HG03095 (cell line): ENCODE measurements at regions not wholly inside any gene's neighbourhood (a gene's known extent, or its start where the extent isn't known, plus 50 kb on each side); places are given as distances from the start of the nearest gene placed in this dataset.
"Not testable (repeated sequence)": the region's sequence is repeated elsewhere in the genome, so short reads cannot be mapped to it uniquely, and the experiment has no call there.

ENCODE experiments used
- ATAC-seq: cut with Tn5 transposase; IDR thresholded peaks from one replicate; pipeline ENCODE4 v1.9.1; 2021; ENCODE audit warnings: moderate library complexity; ENCODE audit not compliant: unreplicated experiment

DNA sequence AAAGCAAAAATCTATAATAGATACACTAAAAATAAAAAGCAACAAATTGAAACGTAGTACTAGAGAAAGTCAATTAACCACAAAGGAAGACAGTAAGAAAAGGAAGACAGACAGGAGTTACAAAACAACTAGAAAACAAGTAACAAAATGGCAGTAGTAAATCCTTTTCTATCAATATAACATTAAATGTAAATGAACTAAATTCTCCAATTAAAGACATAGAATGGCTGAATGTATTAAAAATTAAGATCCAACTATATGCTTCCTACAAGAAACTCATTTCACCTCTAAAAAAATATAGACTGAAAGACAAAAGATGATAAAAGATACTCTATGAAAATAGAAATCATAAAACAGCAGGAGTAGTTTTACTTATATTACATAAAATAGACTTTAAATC lies 79.1 kb downstream of the CTH start:
- no peak for ATAC-seq

DNA sequence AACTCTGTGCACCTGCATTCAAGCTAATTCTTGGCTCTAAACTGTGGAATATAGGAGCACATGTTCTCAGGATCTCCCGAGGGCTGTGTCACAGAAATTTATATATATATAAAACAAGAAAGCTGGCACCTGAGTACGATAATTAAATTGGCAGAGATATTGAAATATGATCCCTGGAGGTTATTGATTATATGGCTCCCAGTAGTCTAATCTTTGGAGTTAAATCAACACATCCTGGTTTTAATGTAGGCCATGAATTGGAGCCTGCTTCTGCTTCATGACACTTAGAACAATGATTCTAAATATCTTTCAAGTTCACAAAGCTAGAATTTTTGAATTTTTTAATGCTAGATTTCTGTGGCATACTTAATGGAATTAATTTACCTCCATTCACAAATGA lies 84.3 kb downstream of the CTH start:
- no peak for ATAC-seq

DNA sequence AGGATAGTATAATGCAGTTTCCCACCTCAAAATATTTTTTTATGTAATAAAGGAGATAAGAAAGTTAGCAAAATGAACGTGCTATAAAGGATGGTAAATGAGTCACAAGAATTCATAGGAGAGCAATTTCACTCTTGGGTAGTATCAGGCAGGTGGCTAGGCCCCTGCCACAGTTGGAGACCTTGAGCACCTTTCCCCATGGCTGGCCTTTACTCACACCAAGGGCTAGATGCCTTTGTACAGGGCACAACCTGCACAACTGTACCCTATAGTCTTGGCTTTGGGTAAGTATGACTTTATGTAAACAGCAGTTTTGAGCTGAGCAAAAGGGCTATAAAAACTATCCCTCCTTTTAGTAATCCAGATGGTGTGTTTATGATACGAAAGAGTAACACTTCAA lies 85.1 kb downstream of the CTH start:
- no peak for ATAC-seq

DNA sequence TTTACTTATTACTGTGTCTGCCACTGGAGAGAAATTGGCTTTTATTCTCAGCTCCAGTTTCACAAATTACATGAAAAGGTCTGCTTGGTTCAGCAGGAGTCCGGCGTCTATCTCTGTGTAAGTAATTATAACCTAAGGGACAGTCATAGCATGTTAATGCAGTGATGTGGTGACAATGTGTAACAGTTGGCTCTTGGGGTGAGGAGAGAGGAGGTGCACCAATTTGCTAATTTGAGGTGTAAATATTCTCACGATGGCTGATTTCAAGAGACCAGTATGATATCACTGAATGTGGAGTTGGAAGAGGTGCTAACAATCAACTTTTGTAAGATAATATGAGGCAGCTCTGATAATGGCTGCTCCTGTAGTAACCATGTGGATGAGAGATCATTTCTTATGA lies 86.1 kb downstream of the CTH start:
- no peak for ATAC-seq

DNA sequence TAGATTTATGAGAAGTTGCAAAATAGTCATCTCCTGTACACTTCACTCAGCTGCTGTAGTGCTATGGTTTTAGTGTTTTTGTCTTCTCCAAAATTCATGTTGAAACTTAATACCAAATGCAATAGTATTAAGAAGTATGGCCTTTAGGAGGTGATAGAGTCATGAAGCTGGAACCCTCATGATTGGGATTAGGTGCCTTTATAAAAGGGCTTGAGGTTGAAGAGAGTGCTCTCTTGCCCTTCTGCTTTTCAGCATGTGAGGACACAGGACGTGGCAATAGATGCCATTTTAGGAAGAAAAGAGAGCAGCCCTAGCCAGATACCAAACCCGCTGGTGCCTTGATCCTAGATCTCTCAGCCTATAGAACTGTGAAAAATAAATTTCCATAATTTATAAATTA lies 87.6 kb downstream of the CTH start:
- ATAC-seq = no peak

DNA sequence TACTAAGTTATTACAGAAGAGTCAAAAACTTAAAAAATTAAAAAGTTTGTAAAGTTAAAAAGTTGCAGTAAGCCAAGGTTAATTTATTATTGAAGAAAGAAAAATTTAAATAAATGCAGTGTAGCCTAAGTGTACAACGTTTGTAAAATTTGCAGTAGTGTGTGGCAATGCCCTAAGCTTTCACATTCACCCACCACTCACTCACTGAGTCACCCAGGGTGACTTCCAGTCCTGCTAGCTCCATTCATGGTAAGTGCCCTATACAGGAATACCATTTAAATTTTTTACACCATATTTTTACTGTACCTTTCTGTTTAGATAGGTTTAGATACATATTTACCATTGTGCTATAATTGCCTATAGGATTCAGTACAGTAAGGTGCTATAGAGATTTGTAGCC lies 88.6 kb downstream of the CTH start:
- no peak for ATAC-seq

DNA sequence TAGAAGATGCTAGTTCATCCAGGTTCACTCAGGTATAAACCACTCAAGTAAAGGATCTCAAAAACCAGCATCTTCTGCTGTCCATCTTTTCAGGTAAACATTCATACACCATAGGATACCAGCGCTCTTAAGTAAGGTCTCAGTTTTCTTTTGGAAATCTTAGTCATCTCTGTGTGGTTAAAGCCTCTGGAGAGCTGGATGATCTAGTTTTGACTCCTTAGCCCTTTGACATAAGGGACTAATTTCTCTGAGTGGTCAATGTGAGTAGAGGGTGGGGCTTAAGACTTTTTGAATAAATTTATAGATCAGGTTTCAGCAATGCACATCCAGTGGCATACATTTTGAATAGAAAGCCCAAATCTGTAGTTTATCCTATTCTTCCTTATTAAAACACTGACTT lies 92.3 kb downstream of the CTH start:
- ATAC-seq = no peak

DNA sequence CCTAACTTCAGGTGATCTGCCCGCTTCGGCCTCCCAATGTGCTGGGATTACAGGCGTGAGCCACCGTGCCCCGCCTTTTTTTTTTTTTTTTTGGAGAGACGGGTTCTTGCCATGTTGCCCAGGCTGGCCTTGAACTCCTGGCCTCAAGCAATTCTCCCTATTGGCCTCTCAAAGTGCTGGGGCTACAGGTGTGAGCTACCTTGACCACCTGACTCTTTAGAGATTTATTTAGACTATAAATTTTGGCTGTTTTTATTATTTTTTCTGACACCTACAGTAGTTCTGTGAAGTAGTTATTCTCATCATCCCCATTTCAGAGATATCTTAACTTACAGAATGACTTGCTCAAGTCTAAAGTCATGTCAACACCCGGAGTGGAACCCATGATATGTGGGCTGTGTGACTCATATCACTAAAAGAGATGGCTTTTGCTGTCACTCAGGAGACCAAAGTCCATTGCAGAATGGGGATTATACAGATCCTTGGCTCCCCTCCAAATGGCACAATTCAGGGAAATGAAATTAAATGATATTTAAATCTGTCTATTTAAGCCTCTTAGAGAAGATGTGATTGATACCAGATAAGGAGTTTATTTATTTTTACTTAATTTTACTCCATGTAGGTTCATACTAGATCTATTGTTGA lies 93.2 kb downstream of the CTH start:
- peak; percentile 95 for ATAC-seq

DNA sequence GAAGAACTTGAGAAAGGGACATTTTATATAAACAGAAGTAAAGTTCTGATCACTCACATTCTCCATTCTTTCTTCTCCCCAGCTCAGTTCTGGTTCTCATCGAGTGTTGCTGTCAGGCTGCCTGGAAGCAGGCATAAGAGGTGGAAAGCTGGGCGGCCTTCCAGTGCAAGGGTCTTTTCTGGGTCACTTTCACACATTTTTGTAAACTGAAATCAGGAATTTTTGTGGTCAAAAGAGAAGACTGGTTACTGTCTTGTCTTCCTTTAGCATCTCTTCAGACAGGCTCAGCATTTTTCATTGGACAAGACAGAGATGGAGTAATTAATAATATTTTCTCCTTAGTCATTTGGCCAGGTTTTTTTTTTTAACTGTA lies 93.7 kb downstream of the CTH start:
- peak; percentile 42 for ATAC-seq

DNA sequence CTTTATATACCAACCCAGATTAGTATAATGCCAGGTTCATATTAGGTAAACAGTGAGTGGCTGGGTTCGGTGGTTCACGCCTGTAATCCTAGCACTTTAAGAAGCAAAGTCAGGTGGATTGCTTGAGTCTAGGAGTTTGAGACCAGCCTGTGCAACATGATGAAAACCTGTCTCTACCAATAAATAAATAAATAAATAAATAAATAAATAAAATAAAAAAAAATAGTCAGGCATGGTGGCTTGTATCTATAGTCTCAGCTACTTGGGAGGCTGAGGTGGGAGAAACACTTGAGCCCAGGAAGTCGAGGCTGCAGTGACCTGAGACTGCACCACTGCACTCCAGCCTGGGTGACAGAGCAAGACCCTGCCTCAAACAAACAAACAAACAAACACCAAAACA lies 96.9 kb downstream of the CTH start:
- not testable (repeated sequence) for ATAC-seq

DNA sequence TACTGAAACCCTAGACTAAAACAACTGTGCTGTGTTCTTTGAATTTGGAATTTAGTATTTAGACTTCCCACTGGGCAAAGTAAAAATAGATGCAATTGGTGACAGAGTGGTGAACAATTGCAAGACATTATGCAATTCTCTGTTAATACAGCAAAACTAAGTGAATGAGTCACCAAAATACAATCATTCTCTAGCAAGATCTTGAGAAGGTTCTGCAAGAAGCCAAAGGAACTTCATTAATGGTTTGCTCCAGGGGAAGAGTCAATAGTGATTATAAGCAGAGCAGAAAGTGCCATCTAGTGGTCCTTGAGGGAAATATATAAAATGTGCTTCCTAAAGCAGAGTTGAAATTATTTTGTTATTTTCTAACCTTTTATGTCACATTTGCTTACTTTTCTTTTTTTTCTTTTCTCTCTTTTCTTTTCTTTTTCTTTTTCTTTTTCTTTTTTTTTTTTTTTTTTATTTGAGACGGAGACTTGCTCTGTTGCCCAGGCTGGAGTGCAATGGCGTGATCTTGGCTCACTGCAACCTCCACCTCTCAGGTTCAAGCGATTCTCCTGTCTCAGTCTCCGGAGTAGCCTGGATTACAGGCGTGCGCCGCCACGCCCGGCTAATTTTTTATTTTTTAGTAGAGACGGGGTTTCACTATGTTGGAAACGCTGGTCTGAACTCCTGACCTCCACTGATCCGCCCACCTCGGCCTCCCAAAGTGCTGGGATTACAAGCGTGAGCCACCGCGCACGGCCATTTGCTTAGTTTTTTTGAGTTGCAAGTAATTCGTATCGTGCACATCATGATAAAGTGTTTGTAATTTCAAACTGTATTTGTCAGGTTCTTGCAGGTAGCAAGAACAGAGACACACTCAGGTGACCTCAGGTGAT lies 99.2 kb downstream of the CTH start:
- peak; percentile 89 for ATAC-seq

DNA sequence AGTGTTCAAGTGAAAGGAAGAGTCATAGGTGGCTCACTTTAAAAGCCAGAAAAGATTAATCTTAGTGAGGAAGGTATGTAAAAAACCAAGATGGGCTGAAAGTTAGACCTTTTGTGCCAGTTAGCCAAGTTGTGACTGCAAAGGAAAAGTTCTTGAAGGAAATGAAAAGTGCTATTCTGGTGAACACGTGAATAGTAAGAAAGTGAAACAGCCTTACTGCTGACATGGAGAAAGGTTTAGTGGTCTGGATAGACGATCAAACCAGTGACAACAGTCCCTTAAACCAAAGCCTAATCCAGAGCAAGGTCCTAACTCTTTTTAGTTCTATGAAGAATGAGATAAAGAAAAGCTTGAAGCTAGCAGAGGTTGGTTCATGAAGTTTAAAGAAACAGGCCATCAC lies 106.4 kb downstream of the CTH start:
- ATAC-seq = peak; percentile 62

DNA sequence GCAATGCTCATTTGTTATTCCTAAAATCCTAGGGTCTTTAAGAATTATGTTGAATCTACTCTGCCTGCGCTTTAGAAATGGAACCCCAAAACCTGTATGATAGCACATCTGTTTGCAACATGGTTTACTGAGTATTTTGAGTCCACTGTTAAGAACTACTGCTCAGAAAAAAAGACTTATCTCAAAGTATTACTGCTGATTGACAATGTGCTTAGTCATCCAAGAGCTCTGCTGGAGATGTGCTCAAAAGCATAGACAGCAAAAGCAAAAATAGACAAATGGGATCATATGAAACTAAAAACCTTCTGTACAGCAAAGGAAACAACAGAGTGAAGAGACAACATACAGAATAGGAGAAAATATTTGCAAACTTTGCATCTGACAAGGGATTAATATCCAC lies 107.0 kb downstream of the CTH start:
- peak; percentile 13 for ATAC-seq

DNA sequence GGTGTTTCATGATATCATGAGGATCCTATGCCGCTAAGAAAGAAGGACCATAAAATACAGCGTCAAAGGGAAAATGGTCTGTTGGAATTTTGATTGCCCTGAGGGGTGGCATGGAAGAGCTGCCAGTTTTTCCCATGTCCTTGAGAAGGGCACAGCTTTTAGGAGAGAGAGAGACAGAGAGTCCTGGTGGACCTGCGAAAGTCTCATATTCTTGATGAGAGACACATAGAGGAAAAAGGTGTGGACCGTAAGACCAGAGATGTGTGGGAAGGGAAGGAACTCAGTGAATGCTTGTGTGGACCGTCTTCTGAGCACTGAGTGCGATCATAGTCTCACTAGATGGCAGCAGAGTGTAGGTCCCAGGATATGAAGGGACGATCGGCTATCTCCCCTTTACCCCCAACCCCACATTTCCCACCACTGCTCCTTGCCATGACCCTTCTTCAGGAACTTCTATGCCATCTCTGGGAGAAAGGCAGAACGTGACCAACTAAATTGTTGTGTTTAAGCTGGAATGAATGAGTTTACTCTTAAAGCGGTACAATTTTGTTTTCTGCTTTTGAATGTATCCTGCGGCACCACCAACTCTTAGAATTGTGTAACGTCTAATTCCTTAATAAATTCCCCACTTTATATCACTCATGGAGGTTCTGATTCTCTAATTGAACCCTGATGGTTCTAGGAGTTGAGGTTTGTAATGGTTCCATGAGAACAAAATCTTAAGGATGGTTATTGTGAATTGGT lies 117.7 kb downstream of the CTH start:
- peak; percentile 61 for ATAC-seq

DNA sequence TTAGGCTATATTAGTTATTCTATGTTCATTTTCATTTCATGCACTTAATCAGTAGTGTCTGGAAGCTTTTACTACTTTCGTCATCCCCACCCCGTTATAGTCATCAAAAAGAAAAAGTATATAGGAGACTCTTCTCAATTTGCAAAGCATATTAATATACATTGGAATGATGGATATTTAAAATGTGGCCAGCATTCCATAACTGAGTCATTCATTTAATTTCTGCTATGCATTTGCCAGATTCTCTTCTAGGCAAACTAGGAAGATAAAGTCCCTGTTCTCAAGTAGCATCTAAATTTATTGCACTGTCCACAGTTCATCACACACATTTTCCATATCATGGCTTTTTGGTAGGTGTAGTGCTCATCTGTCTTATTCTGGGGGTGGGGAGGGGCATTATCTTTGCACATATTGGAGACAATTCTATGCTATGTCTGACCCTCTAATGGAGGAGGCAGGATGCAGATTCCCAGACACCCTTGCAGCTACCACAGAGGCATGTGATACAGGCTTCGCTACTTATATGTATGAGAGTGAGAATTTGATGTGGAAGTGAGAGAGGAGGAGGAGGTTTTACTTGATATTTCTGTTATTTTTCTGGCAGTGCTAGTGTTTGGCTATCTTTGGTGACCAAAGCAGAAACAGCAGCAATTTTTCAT lies 125.8 kb downstream of the CTH start:
- no peak for ATAC-seq

DNA sequence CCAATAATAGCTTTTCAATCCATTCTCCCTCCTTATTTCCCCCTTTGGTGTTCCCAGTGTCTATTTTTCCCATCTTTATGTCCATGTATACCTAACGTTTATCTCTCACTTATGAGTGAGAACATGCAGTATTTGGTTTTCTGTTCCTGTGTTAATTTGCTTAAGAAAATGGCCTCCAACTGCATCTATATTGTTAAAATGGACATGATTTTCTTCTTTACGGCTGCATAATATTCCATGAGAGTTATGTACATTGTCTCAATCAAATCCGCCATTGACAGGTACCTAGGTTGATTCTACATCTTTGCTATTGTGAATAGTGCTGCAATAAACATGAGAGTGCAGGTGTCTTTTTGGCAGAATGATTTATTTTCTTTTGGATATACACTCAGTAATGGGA lies 126.7 kb downstream of the CTH start:
- ATAC-seq = no peak

DNA sequence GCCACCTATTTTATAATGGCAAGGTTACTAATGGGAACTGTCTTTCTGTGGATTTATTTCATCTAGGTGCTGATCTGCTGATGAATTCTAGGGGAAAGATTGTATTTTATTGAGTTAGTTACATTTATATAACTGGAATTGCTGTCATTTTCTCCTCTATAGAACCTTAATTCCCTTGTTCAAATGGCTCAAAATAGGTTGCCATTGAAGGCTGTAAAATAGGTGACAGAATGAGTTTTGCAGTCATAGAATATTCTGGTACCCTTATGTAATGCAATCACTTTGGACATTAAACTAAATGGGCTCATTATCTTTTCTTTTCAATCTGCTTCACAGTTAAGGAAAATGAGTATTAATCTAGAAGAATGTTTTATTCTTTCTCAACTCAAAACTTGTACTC lies 131.0 kb downstream of the CTH start:
- ATAC-seq = no peak

DNA sequence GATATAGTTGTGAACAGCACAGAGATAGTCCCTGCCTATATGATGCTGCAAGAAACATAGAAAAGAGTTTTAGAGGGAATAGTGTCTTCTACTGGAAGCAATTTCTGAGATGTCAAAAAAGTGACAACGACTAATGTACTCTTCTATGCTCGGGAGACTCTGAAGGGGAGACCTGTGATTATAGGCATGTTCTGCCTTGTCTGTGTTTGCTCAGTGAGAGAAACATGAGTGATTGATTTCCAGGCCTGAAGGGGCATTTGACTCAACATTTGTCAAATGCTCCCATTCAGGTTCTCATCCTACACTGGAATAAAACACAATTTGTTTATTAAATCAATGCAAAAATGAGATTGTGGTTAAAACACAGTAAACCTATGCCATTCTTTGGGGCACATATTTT lies 131.8 kb downstream of the CTH start:
- no peak for ATAC-seq

DNA sequence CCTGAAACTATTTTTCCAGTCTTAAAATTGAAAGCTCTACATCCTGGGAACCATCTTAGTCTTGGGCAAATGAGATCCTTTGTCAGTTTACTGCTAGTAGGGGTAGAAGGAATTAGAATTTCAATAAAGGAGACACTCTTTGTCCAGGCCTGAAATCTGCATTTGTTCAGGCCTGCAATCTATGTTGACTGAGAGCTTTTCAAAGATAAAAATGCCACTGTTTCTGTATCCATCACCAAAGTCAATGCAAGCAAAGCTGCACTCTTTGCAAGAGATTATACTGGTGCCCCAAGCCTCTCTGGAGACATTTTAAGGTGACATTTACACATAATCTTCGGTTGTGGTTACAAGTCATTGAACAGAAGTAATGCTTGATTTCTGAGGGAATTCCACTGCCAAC lies 135.7 kb downstream of the CTH start:
- ATAC-seq = no peak

DNA sequence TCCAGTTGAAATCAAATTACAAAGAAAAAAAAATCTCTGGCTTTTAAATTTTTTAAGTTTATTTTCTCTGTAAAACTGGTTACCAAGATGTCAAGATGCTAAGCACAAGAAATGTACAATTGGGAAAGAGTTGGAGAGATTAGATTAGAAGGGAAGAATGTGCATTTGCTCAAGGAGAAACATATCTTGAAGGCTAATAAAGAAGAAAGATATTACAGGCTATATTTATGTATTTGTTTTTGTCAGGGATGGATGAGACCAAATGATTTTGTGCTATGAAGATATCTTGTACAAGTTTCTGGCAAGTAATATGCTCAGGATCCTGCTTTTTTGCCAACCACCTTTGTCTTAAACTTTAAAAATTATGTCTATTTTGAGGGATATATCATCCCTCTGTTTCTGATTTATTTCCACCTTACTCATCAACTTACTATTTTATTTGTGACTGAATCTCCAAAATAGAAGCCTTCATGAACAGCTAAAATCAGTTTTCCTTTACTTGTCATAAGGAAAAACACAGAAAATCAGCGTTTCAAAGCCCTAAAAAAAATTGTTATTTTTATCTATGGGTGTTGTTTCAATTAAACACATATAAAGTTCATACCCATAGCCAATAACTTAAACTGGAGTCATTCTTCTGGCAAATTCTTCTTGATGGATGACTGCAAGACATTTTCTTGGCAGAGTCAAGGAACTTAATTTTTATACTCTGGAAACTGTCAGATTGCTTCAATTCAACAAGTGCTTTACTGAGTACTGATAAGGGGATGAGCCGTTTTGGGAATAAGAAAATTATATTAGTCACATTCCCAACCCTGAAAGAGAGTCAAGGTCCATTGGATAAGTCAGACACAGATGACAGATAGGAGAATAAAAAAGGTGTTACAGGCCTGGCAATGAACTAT lies 141.8 kb downstream of the CTH start:
- ATAC-seq = no peak
